KMS-11 (cell line): ENCODE measurements at regions not wholly inside any gene's neighbourhood (a gene's known extent, or its start where the extent isn't known, plus 50 kb on each side); places are given as distances from the start of the nearest gene placed in this dataset.

Experiments
- H2AFZ ChIP-seq: fragments of 200-600 bp; sonication (generic); 2 replicates; pipeline ENCODE4 v1.6.1; 2016; ENCODE audit warnings: antibody characterized with exemption, mixed run types, low read depth
- H3K27ac ChIP-seq: fragments of 200-600 bp; sonication (generic); 2 replicates; pipeline ENCODE4 v1.6.1; 2016; ENCODE audit warnings: mild to moderate bottlenecking, mixed run types
- H3K27me3 ChIP-seq: fragments of 200-600 bp; sonication (generic); 2 replicates; pipeline ENCODE4 v1.6.1; 2017; ENCODE audit warnings: mild to moderate bottlenecking, low read depth, mixed run types, moderate library complexity; ENCODE audit not compliant: insufficient read depth
- H3K36me3 ChIP-seq: fragments of 200-600 bp; sonication (generic); 2 replicates; pipeline ENCODE4 v1.6.1; 2017; ENCODE audit warnings: mild to moderate bottlenecking, mixed run types; ENCODE audit not compliant: insufficient read depth
- H3K4me1 ChIP-seq: fragments of 200-600 bp; sonication (generic); 2 replicates; pipeline ENCODE4 v1.6.1; 2016; ENCODE audit warnings: mild to moderate bottlenecking, low read depth, mixed run types; ENCODE audit not compliant: poor library complexity, severe bottlenecking
- H3K4me2 ChIP-seq: fragments of 200-600 bp; sonication (generic); 2 replicates; pipeline ENCODE4 v1.7.0; 2016; ENCODE audit warnings: mild to moderate bottlenecking, mixed run types
- H3K4me3 ChIP-seq: fragments of 200-600 bp; sonication (generic); IDR thresholded peaks from 2 replicates; pipeline ENCODE4 v1.6.1; 2017; ENCODE audit warnings: low read depth, low read length, mixed read lengths; ENCODE audit not compliant: insufficient read depth
- H3K79me2 ChIP-seq: fragments of 200-600 bp; sonication (generic); 2 replicates; pipeline ENCODE4 v1.6.1; 2016; ENCODE audit warnings: low read depth, mixed run types; ENCODE audit not compliant: insufficient read depth
- H3K9ac ChIP-seq: fragments of 200-600 bp; sonication (generic); 2 replicates; pipeline ENCODE4 v1.6.1; 2016; ENCODE audit warnings: mild to moderate bottlenecking, mixed run types
- H4K20me1 ChIP-seq: fragments of 200-600 bp; sonication (generic); 2 replicates; pipeline ENCODE4 v1.6.1; 2016; ENCODE audit warnings: mild to moderate bottlenecking, mixed run types; ENCODE audit not compliant: insufficient read depth
- TF ChIP-seq, protein P1 (sequence below): fragments of 200-600 bp; sonication (generic); conservative IDR thresholded peaks from 2 replicates; pipeline ENCODE4 v1.6.1; 2017; ENCODE audit warnings: low read depth, mild to moderate bottlenecking, antibody characterized with exemption, low read length, moderate library complexity, mixed read lengths

DNA sequence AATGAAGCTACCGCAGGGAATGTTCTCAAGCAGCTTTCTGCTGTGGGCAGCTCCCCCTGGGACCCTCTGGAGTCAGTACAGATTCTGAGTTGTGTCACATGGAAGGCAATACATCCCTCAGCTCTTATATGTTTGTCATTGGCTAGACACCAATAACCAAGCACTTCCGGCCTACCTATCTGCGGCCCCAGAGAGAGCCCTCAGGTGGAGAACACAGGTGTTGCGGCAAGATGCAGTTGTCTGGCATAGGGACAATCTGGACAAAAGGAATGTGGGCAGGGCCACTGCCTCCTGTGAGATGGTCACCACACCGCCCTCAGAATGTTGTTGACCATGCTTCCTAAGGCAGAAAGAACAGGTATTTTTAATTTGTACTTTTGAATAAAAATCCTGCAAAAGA, 118.7 kb downstream of the BRMS1L start:
- TF ChIP-seq, protein P1, sequence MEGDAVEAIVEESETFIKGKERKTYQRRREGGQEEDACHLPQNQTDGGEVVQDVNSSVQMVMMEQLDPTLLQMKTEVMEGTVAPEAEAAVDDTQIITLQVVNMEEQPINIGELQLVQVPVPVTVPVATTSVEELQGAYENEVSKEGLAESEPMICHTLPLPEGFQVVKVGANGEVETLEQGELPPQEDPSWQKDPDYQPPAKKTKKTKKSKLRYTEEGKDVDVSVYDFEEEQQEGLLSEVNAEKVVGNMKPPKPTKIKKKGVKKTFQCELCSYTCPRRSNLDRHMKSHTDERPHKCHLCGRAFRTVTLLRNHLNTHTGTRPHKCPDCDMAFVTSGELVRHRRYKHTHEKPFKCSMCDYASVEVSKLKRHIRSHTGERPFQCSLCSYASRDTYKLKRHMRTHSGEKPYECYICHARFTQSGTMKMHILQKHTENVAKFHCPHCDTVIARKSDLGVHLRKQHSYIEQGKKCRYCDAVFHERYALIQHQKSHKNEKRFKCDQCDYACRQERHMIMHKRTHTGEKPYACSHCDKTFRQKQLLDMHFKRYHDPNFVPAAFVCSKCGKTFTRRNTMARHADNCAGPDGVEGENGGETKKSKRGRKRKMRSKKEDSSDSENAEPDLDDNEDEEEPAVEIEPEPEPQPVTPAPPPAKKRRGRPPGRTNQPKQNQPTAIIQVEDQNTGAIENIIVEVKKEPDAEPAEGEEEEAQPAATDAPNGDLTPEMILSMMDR = no peak
- Histone ChIP-seq H2AFZ (no peak overlapping the region), H3K36me3 (no peaks in the 10 kb centered on the region), H3K4me2 (no peak overlapping the region), H3K27me3 (no peaks in the 10 kb centered on the region), H3K27ac (no peak overlapping the region), H3K4me1 (peaks cover 20% of the 10 kb centered on the region), H3K9ac (no peak overlapping the region), H3K4me3 (no peak overlapping the region), H4K20me1 (no peaks in the 10 kb centered on the region), H3K79me2 (no peaks in the 10 kb centered on the region)

DNA sequence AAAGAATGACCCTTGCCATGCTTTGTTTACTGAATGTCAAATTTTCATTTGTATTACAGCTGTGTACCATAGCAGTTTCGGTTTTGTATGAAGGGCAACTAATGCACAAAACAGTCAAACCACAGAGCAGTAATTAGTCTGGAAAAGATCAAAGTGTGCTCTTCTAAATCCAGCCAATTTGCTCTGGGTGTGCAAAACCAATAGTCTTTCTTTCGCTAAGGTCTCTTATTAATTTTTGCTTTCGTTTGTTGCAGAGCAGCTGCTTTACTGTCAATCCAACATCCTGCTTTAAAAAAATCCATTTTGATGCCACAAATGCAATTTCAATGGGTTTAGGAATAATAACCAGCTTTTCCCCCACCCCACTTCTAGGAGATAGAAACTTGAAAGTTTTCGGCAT, 114.2 kb downstream of the BRMS1L start:
- peak overlapping the region; percentile 65 for H3K27ac ChIP-seq
- H3K4me1 ChIP-seq = peaks cover 58% of the 10 kb centered on the region
- H3K27me3 ChIP-seq = no peaks in the 10 kb centered on the region
- H3K4me3 ChIP-seq = no peak overlapping the region
- peak overlapping the region; percentile 72 for H3K4me2 ChIP-seq
- H4K20me1 ChIP-seq = no peaks in the 10 kb centered on the region
- H3K36me3 ChIP-seq = no peaks in the 10 kb centered on the region
- TF ChIP-seq, protein P1 = no peak
- no peak overlapping the region for H3K9ac ChIP-seq
- no peaks in the 10 kb centered on the region for H3K79me2 ChIP-seq
- H2AFZ ChIP-seq = no peak overlapping the region

DNA sequence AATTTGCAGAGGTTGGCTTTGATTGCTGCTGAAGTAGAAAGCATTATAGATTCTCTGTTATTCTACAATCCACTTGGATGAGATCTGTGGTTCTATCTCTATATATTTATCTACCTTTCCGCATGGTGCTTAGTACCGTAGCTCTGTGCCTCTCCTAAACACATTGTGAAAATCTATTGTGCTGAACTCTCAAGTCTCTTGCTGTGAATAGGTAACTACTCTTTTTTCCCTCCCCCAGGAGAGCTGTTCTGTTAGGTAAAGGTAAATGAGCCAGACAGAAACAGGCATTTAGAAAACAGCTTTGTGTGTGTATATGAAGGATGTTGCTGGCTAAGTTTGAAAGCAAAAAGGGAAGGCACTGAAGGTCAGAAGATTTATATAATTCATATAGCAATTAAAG, 112.6 kb downstream of the BRMS1L start:
- no peak overlapping the region for H3K9ac ChIP-seq

DNA sequence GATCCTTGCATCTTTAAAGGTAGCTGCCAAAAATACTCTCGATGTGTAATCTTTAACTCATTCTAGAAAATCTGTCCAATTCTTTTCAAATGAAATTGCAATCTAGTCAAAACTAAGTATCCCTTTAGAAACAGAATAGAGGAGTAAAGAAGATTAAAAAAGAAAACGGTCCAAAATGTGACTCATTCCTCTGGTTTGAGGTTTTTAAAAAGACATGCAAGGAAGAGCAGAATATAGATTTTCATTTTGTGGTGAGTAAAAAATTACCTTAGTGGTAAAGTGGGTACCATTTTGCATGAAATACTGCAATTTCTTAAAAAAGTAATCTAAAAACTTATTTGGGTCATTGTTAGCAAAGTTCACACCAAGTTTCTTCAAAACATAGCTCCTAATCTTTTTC, 108.4 kb downstream of the BRMS1L start:
- TF ChIP-seq, protein P1 = no peak
- no peaks in the 10 kb centered on the region for H4K20me1 ChIP-seq
- H3K4me3 ChIP-seq = no peak overlapping the region
- peak overlapping the region; percentile 29 for H3K4me2 ChIP-seq
- H3K27ac ChIP-seq = peak overlapping the region; percentile 45
- H3K27me3 ChIP-seq = no peaks in the 10 kb centered on the region
- H3K36me3 ChIP-seq = no peaks in the 10 kb centered on the region
- H3K9ac ChIP-seq = no peak overlapping the region
- H3K79me2 ChIP-seq = no peaks in the 10 kb centered on the region
- H2AFZ ChIP-seq = no peak overlapping the region
- peaks cover 90% of the 10 kb centered on the region for H3K4me1 ChIP-seq

More for the DNA sequence above, 112.6 kb downstream of the BRMS1L start:
- Histone ChIP-seq H3K4me2 (peak overlapping the region; percentile 72), H3K27me3 (no peaks in the 10 kb centered on the region), H4K20me1 (no peaks in the 10 kb centered on the region), H3K79me2 (no peaks in the 10 kb centered on the region), H3K4me1 (peaks cover 74% of the 10 kb centered on the region), H3K36me3 (no peaks in the 10 kb centered on the region), H3K4me3 (no peak overlapping the region), H3K27ac (no peak overlapping the region), H2AFZ (no peak overlapping the region)
- TF ChIP-seq, protein P1 = no peak
